ENCODE measurements at regions not wholly inside any gene's neighbourhood (a gene's known extent, or its start where the extent isn't known, plus 50 kb on each side); places are given as distances from the start of the nearest gene placed in this dataset.
A peak's percentile ranks its signal among the peaks of the same experiment; 100 is the strongest.

- H3K4me3 ChIP-seq: no peak overlapping the region
- peak in 2 of 3 experiments; percentile 22 to 40 for TF ChIP-seq CTCF (IDR thresholded peaks at IDR 0.05)
- intact Hi-C loops (cut with DNase I): no loop called here
- H3K27ac ChIP-seq: no peak overlapping the region
- no peak for DNase-seq (ENCODE audit: low spot score in 2 of 2)
- H3K36me3 ChIP-seq: peaks cover 19 to 32% of the 10 kb centered on the region in 2 donors
- no peaks in the 10 kb centered on the region for H3K27me3 ChIP-seq
- no peaks in the 10 kb centered on the region for H3K9me3 ChIP-seq
- H3K4me1 ChIP-seq: no peaks in the 10 kb centered on the region
These were observed 351.5 kb upstream of the TPM1 start for GRCh38 chr15:62691008-62691407.

GRCh38 chr15:62697636-62698035 lies 344.9 kb upstream of the TPM1 start:
- H3K4me1 ChIP-seq: no peaks in the 10 kb centered on the region
- H3K27me3 ChIP-seq: no peaks in the 10 kb centered on the region
- TF ChIP-seq CTCF (IDR thresholded peaks at IDR 0.05): no peak
- no peak overlapping the region for H3K4me3 ChIP-seq
- no peak overlapping the region for H3K27ac ChIP-seq
- H3K36me3 ChIP-seq: peaks cover 69 to 85% of the 10 kb centered on the region in 2 donors
- DNase-seq (ENCODE audit: low spot score in 2 of 2): no peak
- intact Hi-C loops (cut with DNase I): no loop called here
- no peaks in the 10 kb centered on the region for H3K9me3 ChIP-seq

GRCh38 chr15:62698646-62699045 lies 343.9 kb upstream of the TPM1 start:
- Histone ChIP-seq H3K36me3 (peaks cover 75 to 94% of the 10 kb centered on the region in 2 donors), H3K27ac (no peak overlapping the region), H3K9me3 (no peaks in the 10 kb centered on the region), H3K4me1 (no peaks in the 10 kb centered on the region), H3K27me3 (no peaks in the 10 kb centered on the region), H3K4me3 (no peak overlapping the region)
- no peak for TF ChIP-seq CTCF (IDR thresholded peaks at IDR 0.05)
- intact Hi-C loops (cut with DNase I): no loop called here
- DNase-seq (ENCODE audit: low spot score in 2 of 2): no peak

GRCh38 chr15:62706317-62706716 lies 336.2 kb upstream of the TPM1 start:
- intact Hi-C loops (cut with DNase I): no loop called here
- Histone ChIP-seq H3K36me3 (peaks cover 43 to 68% of the 10 kb centered on the region in 2 donors), H3K9me3 (no peaks in the 10 kb centered on the region), H3K4me3 (no peak overlapping the region), H3K27me3 (no peaks in the 10 kb centered on the region), H3K4me1 (no peaks in the 10 kb centered on the region), H3K27ac (no peak overlapping the region)
- peak in 2 of 3 experiments; percentile 7 to 33 for TF ChIP-seq CTCF (IDR thresholded peaks at IDR 0.05)
- DNase-seq (ENCODE audit: low spot score in 2 of 2): no peak

- Histone ChIP-seq H3K9me3 (no peaks in the 10 kb centered on the region), H3K4me1 (no peaks in the 10 kb centered on the region), H3K4me3 (no peak overlapping the region), H3K36me3 (peaks cover 42 to 67% of the 10 kb centered on the region in 2 donors), H3K27me3 (no peaks in the 10 kb centered on the region), H3K27ac (no peak overlapping the region)
- DNase-seq (ENCODE audit: low spot score in 2 of 2): no peak
- intact Hi-C loops (cut with DNase I): no loop called here
- no peak for TF ChIP-seq CTCF (IDR thresholded peaks at IDR 0.05)
These were observed 334.1 kb upstream of the TPM1 start for GRCh38 chr15:62708470-62708869.

GRCh38 chr15:62709261-62709660 lies 333.3 kb upstream of the TPM1 start:
- Histone ChIP-seq H3K36me3 (peaks cover 37 to 62% of the 10 kb centered on the region in 2 donors), H3K9me3 (no peaks in the 10 kb centered on the region), H3K27me3 (no peaks in the 10 kb centered on the region), H3K4me1 (no peaks in the 10 kb centered on the region), H3K4me3 (no peak overlapping the region), H3K27ac (no peak overlapping the region)
- intact Hi-C loops (cut with DNase I): no loop called here
- no peak for DNase-seq (ENCODE audit: low spot score in 2 of 2)
- TF ChIP-seq CTCF (IDR thresholded peaks at IDR 0.05): no peak

Data from ascending aorta (tissue), 2 donors.